ENCODE measurements at regions not wholly inside any gene's neighbourhood (a gene's known extent, or its start where the extent isn't known, plus 50 kb on each side); places are given as distances from the start of the nearest gene placed in this dataset.

DNA sequence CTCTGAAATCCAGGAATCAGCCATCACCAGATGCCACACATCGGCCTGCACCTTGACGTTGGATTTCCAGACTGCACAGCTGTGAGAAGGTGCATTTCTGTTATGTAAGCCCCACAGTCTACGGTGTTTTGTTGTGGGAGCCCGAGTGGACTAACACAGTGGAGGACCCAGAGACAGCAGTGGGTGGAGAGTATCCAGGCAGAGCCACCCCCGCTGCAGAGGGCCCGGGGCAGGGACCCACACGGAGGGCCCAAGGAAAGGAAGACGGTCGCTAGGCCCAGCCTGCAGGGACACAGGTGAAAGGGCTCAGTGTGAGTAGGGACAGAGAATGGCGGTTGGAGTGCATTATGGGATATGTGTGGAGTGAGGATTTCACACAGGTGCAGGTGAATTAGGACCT is 288.3 kb upstream of the AJAP1 start:
- no peak for DNase-seq (ENCODE audit: low read depth in 2 of 2)

DNA sequence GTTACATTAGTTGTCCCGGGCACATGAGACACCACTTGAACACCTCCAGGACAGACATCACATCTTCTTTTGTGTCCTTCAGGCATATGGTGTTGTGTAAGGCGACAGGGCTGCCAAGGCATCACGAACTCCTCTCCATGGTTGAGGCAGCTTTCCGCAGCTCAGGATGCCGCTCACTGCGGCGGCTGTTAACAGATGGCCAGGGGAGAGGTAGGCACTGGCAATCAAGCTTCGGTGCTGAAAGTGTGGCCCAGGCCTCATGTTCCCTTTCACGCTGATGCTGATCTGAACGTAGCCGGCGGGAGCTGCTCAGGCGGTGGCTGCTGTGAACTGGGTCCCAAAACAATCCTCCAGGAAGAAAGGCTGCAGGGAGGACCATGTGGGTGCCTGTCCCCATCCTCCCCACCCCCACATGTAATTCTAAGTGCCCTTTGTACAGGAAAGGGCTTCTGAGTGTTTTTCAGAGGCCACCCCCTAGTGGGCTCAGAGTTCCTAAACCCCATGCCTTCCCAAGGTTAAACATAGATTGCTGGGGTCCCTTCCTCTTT is 287.1 kb upstream of the AJAP1 start:
- DNase-seq (ENCODE audit: low read depth in 2 of 2), result no peak

DNA sequence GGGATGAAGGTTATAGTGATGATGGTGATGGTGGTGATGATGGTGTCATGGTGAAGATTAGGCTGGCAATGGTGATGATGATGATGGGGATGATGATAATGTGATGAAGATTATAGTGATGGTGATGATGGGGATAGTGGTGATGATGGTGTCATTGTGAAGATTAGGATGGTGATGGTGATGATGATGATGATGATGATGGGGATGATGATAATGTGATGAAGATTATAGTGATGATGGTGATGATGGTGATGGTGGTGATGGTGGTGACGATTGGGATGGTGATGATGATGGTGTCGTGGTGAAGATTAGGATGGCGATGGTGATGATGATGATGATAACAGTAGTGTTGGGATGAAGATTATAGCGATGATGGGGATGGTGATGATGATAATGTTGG is 285.1 kb upstream of the AJAP1 start:
- DNase-seq (ENCODE audit: low read depth in 2 of 2), result no peak

DNA sequence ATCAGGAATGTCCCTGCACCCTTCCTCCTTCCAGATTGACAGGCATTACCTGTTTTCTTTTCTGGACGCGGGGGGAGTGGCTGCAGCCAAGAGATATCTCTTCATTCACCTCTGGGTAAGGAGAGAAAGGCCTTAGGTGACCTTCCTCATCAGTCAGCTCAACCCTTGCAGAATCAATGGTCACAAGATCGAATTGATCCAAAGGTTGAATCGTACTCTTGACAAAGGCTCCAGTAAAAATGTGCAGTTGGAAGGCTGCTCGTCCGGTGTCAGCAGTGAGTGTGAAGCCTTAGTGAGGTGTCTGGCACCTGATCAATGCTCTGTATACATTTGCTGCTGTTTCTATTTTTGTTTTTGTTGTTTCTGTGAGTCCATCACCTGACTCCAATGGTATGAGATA is 282.6 kb upstream of the AJAP1 start:
- no peak for DNase-seq (ENCODE audit: low read depth in 2 of 2)

DNA sequence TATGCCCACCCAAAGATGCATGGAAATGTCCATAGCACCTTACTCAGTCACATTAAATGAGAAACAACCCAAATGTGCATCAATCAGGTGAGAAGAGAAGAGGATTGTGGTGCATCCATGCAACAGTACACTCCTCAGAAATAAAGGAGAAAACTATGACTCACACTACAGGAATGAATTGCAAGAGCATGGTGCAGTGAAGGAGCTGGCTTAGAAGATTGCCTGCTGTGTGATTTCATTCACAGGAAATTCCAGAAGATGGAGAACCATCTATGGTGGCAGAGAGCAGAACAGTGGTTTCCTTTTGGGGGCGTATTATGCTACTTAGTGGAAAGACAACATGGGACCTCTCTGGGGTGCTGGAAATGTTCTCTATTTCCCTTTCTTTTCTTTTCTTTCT is 278.6 kb upstream of the AJAP1 start:
- DNase-seq (ENCODE audit: low read depth in 2 of 2), result no peak

DNA sequence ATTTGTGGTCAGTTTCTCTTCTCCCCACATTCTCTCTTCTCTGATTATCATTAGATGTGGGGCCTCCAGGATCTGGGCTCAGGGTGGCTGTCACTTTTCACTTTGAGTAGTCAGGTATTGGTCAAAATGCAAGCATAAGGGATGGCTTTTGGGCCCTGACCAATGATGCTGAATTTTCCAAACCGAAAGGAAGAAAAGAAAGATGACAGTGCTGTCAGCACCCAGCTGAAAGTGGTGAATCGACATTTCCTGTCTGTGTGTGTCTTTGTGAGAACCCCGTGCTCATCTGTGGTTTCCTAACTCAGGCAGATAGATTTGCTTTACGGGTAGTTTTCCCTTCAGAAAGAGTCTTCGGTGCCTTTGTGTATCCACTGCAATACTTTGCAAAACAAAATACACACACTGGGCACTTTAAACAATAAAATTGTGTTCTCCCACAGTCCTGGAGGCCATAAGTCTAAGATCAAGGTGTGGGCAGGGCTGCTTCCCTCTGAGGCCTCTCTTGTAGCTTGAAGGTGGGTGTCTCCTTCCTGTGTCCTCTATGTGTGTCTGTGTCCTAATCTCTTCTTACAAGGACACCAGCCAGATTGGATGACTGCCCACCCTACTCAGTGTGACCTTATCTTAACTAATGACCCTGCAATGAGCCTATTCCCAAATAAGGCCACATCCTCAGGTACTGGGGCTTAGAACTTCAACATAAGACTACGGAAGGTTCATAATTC is 274.8 kb upstream of the AJAP1 start:
- no peak for DNase-seq (ENCODE audit: low read depth in 2 of 2)

DNA sequence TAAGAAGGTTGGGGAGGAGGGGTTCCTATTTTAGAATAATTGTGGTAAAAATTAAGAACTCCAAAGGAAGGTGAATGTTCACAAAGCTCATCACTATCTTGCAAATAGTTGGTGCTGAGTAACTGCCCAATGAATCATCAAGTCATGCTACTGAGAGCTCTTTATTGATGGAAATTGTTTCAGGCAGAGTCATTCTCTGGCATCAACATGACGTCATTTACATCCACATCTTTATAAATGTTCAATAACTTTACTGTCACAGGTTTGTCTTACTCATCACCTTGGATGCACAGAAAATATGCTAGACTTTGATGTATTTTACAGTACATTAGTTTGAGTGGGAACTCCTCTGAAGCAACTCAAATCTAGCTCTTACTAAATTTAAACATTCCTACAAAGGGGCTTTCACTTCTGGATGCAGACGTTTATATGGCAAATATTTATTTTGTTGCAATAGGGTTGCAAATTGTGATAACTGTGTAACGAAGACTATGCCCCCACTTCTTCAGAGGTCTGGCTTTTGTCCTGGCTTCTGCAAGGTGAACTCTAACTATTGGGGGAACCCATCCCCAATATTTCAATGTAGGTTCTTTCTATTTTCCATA is 273.7 kb upstream of the AJAP1 start:
- no peak for DNase-seq (ENCODE audit: low read depth in 2 of 2)

DNA sequence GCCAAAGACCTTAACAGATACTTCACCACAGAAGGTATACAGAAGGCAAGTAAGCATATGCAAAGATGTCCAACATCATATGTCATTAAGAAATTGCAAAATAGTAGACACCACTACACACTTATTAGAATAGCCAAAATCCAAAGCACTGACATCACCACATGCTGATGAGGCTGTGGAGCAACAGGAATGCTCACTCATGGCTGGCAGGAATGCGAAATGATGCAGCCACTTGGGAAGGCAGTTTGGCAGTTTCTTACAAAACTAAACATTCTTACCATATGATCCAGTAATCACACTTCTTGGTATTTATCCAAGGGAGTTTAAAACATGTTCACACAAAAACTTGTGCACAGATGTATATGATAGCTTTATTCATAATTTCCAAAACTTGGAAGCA is 261.2 kb upstream of the AJAP1 start:
- no peak for DNase-seq (ENCODE audit: low read depth in 2 of 2)

DNA sequence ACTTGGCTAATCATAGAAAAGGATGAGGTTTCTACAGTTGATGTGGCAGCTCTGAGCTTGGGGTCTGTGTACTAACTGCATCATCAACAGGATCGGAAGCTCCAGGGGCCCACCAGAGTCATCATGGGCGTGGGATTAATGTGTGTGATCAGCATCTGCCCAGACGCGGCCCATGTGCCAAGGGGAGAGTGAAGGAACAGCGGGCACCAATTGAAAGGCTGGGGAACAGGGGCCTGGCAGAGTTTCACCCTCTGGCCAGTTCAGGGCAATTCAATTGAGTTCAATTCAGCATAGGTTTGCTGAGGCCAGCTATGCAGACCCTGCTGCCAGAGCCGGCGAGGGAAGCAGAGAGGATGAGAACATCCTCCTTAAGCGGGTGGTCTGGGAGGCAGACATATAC is 260.0 kb upstream of the AJAP1 start:
- DNase-seq (ENCODE audit: low read depth in 2 of 2), result no peak

DNA sequence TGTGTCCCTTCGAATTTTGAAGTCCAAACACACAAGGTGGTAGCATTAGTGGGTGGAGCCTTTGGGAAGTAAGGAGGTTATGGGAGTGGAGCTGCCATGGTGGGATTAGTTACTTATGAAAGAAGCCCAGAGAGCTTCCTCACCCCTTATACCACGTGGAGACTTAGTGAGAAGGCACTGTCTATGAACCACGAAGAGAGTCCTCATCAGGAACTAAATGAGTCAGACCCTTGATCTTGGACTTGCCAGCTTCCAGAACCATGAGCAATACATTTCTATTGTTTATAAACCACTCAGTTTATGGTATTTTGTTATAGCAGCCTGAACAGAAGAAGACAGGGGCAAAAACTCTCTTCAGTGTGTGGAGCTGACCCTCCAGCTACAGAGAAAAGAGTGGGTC is 259.3 kb upstream of the AJAP1 start:
- DNase-seq (ENCODE audit: low read depth in 2 of 2), result no peak

DNA sequence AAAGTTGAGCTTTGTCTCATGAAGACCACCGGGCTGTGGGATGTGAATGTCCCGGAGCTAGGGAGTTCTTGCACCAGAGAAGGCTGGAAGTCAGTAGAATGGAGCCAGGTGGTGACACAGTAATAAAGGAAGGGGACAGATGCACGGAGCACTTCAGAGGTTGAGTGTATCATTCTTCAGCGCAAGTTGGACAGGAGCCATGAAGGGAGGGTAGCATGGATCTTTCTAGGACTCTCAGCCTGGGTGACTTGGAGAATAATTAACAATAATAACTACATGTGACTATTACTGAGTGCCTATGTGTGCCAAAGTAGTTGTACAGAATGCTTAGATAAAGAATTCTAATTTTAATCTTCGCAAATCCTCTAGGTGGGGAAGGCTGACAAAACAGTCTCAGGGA is 258.7 kb upstream of the AJAP1 start:
- no peak for DNase-seq (ENCODE audit: low read depth in 2 of 2)

DNA sequence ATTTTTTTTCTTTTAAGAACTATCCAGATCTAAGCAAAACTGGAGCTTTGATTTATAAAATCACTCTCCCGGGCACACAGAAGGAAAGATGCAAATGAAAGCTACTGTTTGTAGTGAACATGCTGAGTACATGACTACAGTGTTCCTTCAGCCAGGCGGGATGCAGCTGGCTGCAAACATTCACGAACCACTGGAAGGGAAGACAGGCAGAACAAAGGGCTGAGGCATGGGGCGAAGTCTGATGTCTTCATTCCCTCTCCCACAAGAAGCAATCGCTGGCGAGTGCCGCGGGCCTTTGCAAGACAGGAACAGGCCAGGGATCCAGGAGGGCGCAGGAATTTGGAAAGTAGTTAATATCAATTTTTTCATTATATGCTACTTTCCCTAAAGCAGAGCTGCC is 257.9 kb upstream of the AJAP1 start:
- no peak for DNase-seq (ENCODE audit: low read depth in 2 of 2)

DNA sequence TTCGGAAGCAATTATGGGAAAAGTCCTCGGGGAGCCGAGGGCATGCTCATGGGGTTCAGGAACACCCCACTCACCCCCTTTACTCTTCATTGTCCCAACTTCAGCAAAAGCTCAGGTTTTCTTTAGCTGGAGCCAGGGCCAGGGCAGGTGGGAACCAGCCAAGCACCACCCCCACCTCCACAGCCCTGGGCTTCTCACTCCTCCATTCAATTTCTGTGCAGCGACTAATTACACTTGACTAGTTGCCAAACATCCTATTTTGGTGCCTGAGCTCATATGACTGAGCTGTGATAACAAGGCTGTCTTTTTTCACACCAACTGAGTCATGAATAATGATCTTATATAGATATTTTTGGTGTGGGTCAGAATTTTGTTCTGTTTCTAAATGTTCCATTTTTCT is 257.2 kb upstream of the AJAP1 start:
- DNase-seq (ENCODE audit: low read depth in 2 of 2), result no peak

DNA sequence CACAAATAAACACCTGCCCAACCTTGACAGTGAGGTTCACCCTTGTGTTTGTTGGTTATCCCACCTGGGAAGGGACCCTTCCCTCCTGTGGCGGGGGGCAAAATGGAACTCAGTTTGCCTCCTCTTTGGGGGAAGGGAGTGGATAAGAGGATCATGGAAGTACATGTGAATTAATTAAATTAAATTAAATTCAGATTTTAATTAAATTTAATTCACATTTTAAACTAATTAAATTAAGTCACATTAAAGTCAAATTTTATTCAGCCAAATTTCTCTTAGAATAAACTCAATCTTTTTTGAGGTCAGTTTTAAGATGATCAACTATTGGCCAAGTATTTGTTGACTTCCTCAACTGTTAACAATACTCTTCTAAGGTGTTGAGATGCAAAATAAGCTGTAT is 252.4 kb upstream of the AJAP1 start:
- DNase-seq (ENCODE audit: low read depth in 2 of 2), result no peak

DNA sequence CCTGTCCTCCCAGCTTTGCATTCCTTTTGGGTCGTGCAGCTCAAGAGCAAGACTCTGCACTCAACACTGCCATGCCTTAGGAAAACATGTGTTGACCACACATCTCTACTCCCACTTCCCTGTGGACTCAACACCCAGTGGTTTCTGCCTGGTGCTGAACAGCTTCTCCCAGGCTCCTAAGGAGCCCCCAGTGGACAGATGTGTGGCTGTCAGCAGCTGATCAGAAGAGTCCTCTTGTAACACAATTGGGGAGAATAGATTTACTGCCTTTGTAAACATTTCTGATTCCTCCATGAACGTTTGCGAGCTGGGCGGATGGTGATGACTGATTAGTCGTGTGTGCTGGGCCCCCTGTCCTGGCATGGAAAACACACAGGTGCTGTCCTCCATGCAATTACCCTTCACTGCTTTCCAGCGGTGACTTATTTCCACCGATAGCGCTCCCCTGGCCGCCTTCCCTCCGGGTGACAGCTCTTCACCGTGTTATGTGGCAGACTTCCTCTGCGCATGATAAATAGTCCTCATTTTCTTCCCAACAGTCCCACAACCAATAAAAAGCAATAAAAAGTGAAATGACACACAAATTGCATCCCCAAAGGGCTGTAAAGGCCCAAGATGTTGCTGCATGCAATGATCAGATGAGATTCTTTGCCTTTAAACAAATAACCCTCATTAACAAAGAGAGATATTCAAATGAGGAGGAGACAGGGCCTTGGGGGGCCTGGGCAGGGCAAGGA is 249.4 kb upstream of the AJAP1 start:
- no peak for DNase-seq (ENCODE audit: low read depth in 2 of 2)

DNA sequence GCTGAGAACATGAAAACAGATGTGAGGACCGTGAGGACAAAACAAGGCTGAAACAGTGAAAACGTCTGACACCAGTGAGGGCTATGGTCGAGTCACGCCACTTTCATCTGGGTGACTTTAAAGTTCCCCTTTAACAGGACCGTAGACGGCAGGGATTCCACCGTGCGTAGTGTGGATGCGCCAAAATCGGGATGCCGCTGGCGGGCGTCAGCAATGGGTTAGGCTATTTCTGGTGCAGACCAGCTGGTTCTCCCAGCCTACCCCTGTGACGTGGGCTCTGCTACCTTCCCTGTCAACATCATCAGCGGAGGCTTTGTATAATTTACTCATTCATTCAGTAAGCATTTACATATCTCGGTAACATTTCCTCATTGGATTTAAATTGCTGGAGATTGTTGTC is 246.6 kb upstream of the AJAP1 start:
- no peak for DNase-seq (ENCODE audit: low read depth in 2 of 2)

DNA sequence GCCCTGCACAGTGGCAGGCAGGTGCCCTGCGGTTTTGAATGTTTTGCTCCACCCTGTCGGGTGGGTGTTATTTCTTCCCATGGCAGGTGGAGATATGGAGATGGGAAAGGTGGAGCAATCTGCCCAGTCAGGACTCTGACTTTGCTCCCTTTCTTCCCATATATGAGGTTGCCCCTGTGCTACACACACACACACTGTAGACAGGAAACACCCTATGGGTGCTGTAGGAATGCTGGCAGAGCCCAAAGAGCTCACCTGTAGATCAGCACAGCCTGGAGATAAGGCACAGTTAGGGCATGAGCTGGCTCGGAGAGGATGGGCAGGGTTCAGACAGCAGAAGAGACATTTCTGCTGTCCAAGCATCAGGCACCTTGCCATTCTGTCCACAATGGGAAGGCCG is 246.0 kb upstream of the AJAP1 start:
- no peak for DNase-seq (ENCODE audit: low read depth in 2 of 2)

DNA sequence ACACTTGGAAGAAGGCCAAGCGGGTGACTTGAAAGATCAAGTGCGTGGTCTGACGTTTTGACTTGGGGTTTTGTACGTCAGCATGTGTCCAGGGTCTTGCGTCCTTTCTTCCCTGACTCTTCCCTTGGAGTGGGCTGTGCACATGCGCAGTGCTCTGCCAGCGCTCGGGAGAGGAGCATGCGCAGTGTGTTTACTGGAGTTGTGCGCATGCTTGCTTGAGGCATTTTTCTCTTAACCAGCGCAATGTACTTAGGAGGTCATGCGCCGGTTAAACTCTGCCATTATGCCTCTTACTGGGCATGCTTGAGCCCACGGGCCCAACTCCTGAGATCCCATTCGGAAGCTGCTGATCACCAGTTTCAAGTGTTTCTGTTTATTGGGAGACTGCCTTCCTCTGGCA is 242.5 kb upstream of the AJAP1 start:
- DNase-seq (ENCODE audit: low read depth in 2 of 2), result no peak

DNA sequence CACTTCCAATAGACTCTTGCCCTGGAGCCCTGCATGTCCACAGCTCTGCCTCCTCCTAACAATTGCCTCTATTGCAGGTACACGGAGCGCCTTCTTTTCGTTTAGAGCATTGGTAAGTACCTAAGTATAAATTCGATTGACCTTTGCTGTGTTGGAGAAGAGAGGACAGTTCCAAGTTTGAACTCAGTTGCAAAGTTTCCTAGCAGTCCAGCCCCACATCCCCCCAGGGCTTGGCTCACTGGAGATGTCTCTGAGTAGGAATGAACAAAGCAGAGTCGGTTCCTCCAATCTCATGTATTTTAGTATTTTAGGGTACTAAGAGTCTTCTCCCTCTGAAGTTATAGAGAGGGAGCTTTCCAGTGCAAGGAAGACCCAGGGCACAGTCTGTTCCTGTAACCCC is 238.9 kb upstream of the AJAP1 start:
- DNase-seq (ENCODE audit: low read depth in 2 of 2), result no peak

DNA sequence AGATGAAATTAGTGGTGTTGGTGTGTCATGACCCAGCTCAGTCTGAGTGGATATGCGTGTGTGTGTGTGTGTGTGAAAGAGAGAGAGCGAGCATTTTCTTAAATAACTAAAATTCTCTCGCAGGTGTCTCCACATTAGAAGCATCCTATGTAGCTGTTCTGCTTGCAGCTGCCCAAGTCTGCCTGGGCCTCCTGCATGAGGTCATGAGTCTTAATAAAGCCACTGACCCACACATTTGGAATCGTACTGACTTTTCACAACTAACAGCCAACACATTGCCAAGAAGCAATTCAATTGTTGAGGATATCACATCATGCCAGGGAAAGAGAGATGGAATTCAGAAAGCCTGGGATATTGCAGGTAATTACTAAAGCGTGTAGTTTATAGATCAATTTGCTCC is 238.2 kb upstream of the AJAP1 start:
- no peak for DNase-seq (ENCODE audit: low read depth in 2 of 2)

DNA sequence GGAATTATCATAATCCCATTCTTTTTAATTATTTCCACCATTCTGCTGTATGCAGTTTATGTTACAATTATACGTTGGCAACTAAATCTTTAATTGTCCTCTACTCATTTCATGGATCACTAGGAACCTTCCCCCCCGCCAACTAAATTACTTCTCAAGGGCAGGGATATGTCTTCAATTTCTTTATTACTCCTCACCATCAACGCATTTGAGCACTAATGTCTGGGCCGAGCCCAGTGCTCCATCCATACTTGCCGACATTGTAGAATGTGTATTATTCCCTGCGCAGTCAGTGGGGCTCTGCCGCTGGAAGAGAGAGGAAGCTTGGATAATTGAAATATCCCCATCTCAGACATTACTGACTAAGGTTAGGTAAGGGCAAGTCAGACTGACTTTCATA is 236.4 kb upstream of the AJAP1 start:
- no peak for DNase-seq (ENCODE audit: low read depth in 2 of 2)

DNA sequence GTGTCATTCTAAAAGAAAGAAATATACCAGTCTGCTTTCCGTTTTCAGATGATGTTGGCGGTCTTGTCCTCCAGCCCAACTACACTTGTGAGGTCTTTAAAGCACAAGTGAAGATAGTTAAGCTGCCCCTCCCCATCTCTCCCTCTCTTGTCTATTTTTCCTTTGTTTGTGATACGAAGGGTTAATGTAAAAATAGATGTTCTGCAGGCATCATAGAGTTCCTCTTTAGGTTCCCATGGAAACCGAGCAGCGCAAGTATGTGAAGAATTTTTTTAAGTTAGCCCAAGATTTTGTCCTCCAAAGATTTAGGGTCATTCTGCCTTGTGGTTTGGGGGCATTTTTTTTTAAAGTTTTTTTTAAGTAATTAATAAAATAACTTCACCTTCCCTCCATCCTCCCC is 232.4 kb upstream of the AJAP1 start:
- no peak for DNase-seq (ENCODE audit: low read depth in 2 of 2)
